GM18498 (cell line): ENCODE measurements at regions not wholly inside any gene's neighbourhood (a gene's known extent, or its start where the extent isn't known, plus 50 kb on each side); places are given as distances from the start of the nearest gene placed in this dataset.
"Not testable (repeated sequence)": the region's sequence is repeated elsewhere in the genome, so short reads cannot be mapped to it uniquely, and the experiment has no call there.

Experiments used
- ATAC-seq: cut with Tn5 transposase; IDR thresholded peaks from one replicate; pipeline ENCODE4 v1.9.1; 2021; ENCODE audit warnings: mild to moderate bottlenecking, moderate library complexity; ENCODE audit not compliant: unreplicated experiment

- no peak for ATAC-seq
Observed at GRCh38 chr20:11687546-11688292, 230.0 kb upstream of the BTBD3 start.

- ATAC-seq = no peak
Observed at GRCh38 chr20:11689262-11689661, 228.4 kb upstream of the BTBD3 start.

GRCh38 chr20:11691766-11692165 is 225.9 kb upstream of the BTBD3 start:
- no peak for ATAC-seq

GRCh38 chr20:11692567-11692966 is 225.1 kb upstream of the BTBD3 start:
- ATAC-seq = no peak

- no peak for ATAC-seq
Observed at GRCh38 chr20:11694467-11694866, 223.2 kb upstream of the BTBD3 start.

- no peak for ATAC-seq
Observed at GRCh38 chr20:11697055-11697454, 220.6 kb upstream of the BTBD3 start.

GRCh38 chr20:11697646-11698045 is 220.0 kb upstream of the BTBD3 start:
- no peak for ATAC-seq

- ATAC-seq = no peak
Observed at GRCh38 chr20:11698124-11698523, 219.6 kb upstream of the BTBD3 start.

- ATAC-seq = no peak
Observed at GRCh38 chr20:11700831-11701230, 216.9 kb upstream of the BTBD3 start.

- no peak for ATAC-seq
Observed at GRCh38 chr20:11702721-11703518, 214.8 kb upstream of the BTBD3 start.

- no peak for ATAC-seq
Observed at GRCh38 chr20:11705512-11705911, 212.2 kb upstream of the BTBD3 start.

- not testable (repeated sequence) for ATAC-seq
Observed at GRCh38 chr20:11708223-11708622, 209.5 kb upstream of the BTBD3 start.

GRCh38 chr20:11711214-11711613 is 206.5 kb upstream of the BTBD3 start:
- no peak for ATAC-seq

- ATAC-seq = no peak
Observed at GRCh38 chr20:11712639-11713160, 205.0 kb upstream of the BTBD3 start.

GRCh38 chr20:11714886-11715285 is 202.8 kb upstream of the BTBD3 start:
- no peak for ATAC-seq

GRCh38 chr20:11716239-11716944 is 201.3 kb upstream of the BTBD3 start:
- no peak for ATAC-seq

- no peak for ATAC-seq
Observed at GRCh38 chr20:11716945-11717248, 200.8 kb upstream of the BTBD3 start.

- no peak for ATAC-seq
Observed at GRCh38 chr20:11717562-11717961, 200.1 kb upstream of the BTBD3 start.

- no peak for ATAC-seq
Observed at GRCh38 chr20:11718474-11719094, 199.1 kb upstream of the BTBD3 start.

GRCh38 chr20:11719153-11719552 is 198.5 kb upstream of the BTBD3 start:
- ATAC-seq = no peak

GRCh38 chr20:11721411-11721810 is 196.3 kb upstream of the BTBD3 start:
- ATAC-seq = no peak
